K562 (cell line): ENCODE measurements at regions not wholly inside any gene's neighbourhood (a gene's known extent, or its start where the extent isn't known, plus 50 kb on each side); places are given as distances from the start of the nearest gene placed in this dataset.

Experiments used
- ATAC-seq: fragments of 200-7000 bp; cut with Tn5 transposase; 3 replicates; pipeline ENCODE4 v1.9.1; 2020; ENCODE audit warnings: moderate library complexity
- BruUV-seq: library from RNA; stranded (reverse); fragments of 400-500 nt; replicated peaks from 2 replicates; lab custom pipeline; 2021; lab: Mats Ljungman, UMichigan
- CTCF ChIA-PET: fragments of 300-600 bp; formaldehyde crosslinking; extraction: SDS; loops from one replicate; lab custom pipeline; 2021; ENCODE audit warnings: low intra/inter-chr PET ratio; lab: Yijun Ruan, JAX
- POLR2A ChIA-PET: fragments of 300-600, 350-650 bp; sonication (Branson Sonifier 250); formaldehyde crosslinking; extraction: SDS; loops from one replicate; lab custom pipeline; 2021; ENCODE audit warnings: antibody characterized with exemption, inconsistent platforms; lab: Yijun Ruan, JAX
- DNase-seq, 4 experiments: peaks; one replicate each; pipeline versions ENCODE4 v3.0.0 to v3.0.0-alpha.2; 2011 to 2018; ENCODE audit warnings: low spot score in 3 of 4, mixed read lengths in 3 of 4; ENCODE audit errors: extremely low read depth in 1 of 4
- FAIRE-seq: peaks from 2 replicates; lab custom pipeline; 2011; peaks lifted over from hg19 to GRCh38; lab: Jason Lieb, UNC
- H2AFZ ChIP-seq: 2 replicates; pipeline ENCODE4 v1.6.0; 2011; ENCODE audit warnings: low read depth, low read length, control low read depth, inconsistent platforms
- H3K27ac ChIP-seq: fragments of 200-600 bp; 3 replicates; pipeline ENCODE4 v1.8.0; 2011; ENCODE audit warnings: low read depth, mild to moderate bottlenecking, control low read depth, inconsistent platforms, low read length, moderate library complexity, mixed read lengths; ENCODE audit errors: extremely low read depth
- H3K27me3 ChIP-seq, 2 experiments: fragments of 300-600 bp in 1 of 2; 2 replicates in 1 of 2; 3 replicates in 1 of 2; pipeline versions ENCODE4 v1.6.0 to v1.8.0; 2011; ENCODE audit warnings: inconsistent platforms in 2 of 2, low read length in 2 of 2, mild to moderate bottlenecking in 1 of 2, mixed read lengths in 1 of 2, moderate library complexity in 1 of 2; ENCODE audit not compliant: control insufficient read depth in 2 of 2, insufficient read depth in 2 of 2
- H3K36me3 ChIP-seq: fragments of 300-600 bp; 3 replicates; pipeline ENCODE4 v1.8.0; 2011; ENCODE audit warnings: mild to moderate bottlenecking, low read length, inconsistent platforms; ENCODE audit not compliant: control insufficient read depth, insufficient read depth
- H3K4me1 ChIP-seq, 2 experiments: fragments of 200-600 bp in 1 of 2; replicated peaks in 1 of 2; 2 replicates in 1 of 2; 3 replicates in 1 of 2; pipeline versions ENCODE4 v1.5.1 to v1.8.0; 2011; ENCODE audit warnings: inconsistent platforms in 2 of 2, low read length in 2 of 2, mild to moderate bottlenecking in 1 of 2, mixed read lengths in 1 of 2, moderate library complexity in 1 of 2; ENCODE audit not compliant: control insufficient read depth in 2 of 2, insufficient read depth in 2 of 2
- H3K4me2 ChIP-seq: 2 replicates; pipeline ENCODE4 v1.6.1; 2011; ENCODE audit warnings: low read length, control low read depth, inconsistent platforms, mixed read lengths; ENCODE audit not compliant: insufficient read depth
- H3K4me3 ChIP-seq: fragments of 200-600 bp; sonication (generic), shearing (Covaris generic); 2 replicates; pipeline ENCODE4 v1.5.1; 2016; ENCODE audit warnings: control low read depth, inconsistent platforms
- H3K79me2 ChIP-seq: fragments of 200-600 bp; 3 replicates; pipeline ENCODE4 v1.8.0; 2011; ENCODE audit warnings: low read length, inconsistent platforms; ENCODE audit not compliant: control insufficient read depth, insufficient read depth
- H3K9ac ChIP-seq, 2 experiments: 2 replicates each; pipeline versions ENCODE4 v1.6.0 to v1.6.1; 2011; ENCODE audit warnings: low read depth in 2 of 2, low read length in 2 of 2, control low read depth in 1 of 2, inconsistent platforms in 1 of 2, mild to moderate bottlenecking in 1 of 2, mixed read lengths in 1 of 2; ENCODE audit not compliant: insufficient read depth in 1 of 2
- H3K9me1 ChIP-seq: one replicate; pipeline ENCODE4 v1.6.0; 2011; ENCODE audit warnings: inconsistent platforms, mild to moderate bottlenecking, low read length, moderate library complexity; ENCODE audit not compliant: control insufficient read depth, insufficient read depth
- H3K9me3 ChIP-seq: replicated peaks from 2 replicates; pipeline ENCODE4 v1.5.1; 2011; ENCODE audit warnings: low read depth, low read length, inconsistent platforms; ENCODE audit not compliant: control insufficient read depth, insufficient read depth
- H4K20me1 ChIP-seq: replicated peaks from 2 replicates; pipeline ENCODE4 v1.6.1; 2011; ENCODE audit warnings: low read length, inconsistent platforms, mixed read lengths; ENCODE audit not compliant: control insufficient read depth, insufficient read depth
- BACH1 ChIP-seq: fragments of 200-800 bp; sonication (Bioruptor generic); IDR thresholded peaks from 2 replicates; pipeline ENCODE4 v1.6.1; 2016; ENCODE audit warnings: missing genetic modification characterization, missing compliant biosample characterization
- KLF6 ChIP-seq: fragments of 250-450 bp; sonication (Bioruptor Pico); IDR thresholded peaks from 2 replicates; pipeline ENCODE4 v1.4.0; 2020; ENCODE audit warnings: mild to moderate bottlenecking, moderate library complexity, borderline replicate concordance
- RHOXF2B ChIP-seq: fragments of 250-450 bp; sonication (Bioruptor Pico); conservative IDR thresholded peaks from 2 replicates; pipeline ENCODE4 v1.5.1; 2021
- TFE3 ChIP-seq: fragments of 450-650 bp; formaldehyde crosslinking; IDR thresholded peaks from 2 replicates; pipeline ENCODE4 v1.4.0; 2020; ENCODE audit warnings: mild to moderate bottlenecking, mixed read lengths
- XRCC5 ChIP-seq: fragments of 200-400 bp; formaldehyde crosslinking; IDR thresholded peaks from 2 replicates; pipeline ENCODE4 v1.6.1; 2017; ENCODE audit warnings: low read depth, mild to moderate bottlenecking, low read length
- ZFX ChIP-seq: sonication (generic); formaldehyde crosslinking; IDR thresholded peaks from 2 replicates; pipeline ENCODE4 v1.8.0; 2022; ENCODE audit warnings: mild to moderate bottlenecking, missing genetic modification reagents, moderate library complexity
- ZNF274 ChIP-seq: IDR thresholded peaks from 2 replicates; pipeline ENCODE4 v1.6.1; 2011; ENCODE audit warnings: low read depth, mild to moderate bottlenecking, low read length, moderate library complexity, borderline replicate concordance
- WGBS: fragments of 100-300 bp; shearing (Covaris generic); methylation state at CpG from one replicate; pipeline ENCODE4 v1.1.6; 2016; ENCODE audit warnings: low coverage, mixed read lengths; ENCODE audit not compliant: insufficient coverage; ENCODE audit errors: missing lambda C conversion rate; 5-methylcytosine and 5-hydroxymethylcytosine counted together
- in situ Hi-C: fragments of 300-500 bp; cut with MboI; formaldehyde crosslinking; loops from 4 replicates; pipeline ENCODE4 v1.15.0; 2018; ENCODE audit warnings: inconsistent platforms, mixed read lengths
- intact Hi-C: fragments of 100-400 bp; cut with micrococcal nuclease; formaldehyde crosslinking; loops from 2 replicates; pipeline ENCODE4 v1.14.2; 2022

- CTCF ChIA-PET: no interaction called here
- 32% methylated on average over 3 of the region's 3 CpGs for WGBS
Measured at GRCh38 chr7:92939666-92940360, 103.4 kb upstream of the CDK6 start.

More at GRCh38 chr7:92939666-92940360, 103.4 kb upstream of the CDK6 start:
- Histone ChIP-seq H3K27ac (no peak overlapping the region), H3K4me1 (no peaks in the 10 kb centered on the region), H3K36me3 (no peaks in the 10 kb centered on the region), H3K27me3 (no peaks in the 10 kb centered on the region; a peak in 1 of 5 replicates), H3K4me3 (no peak overlapping the region), H3K9me1 (no peaks in the 10 kb centered on the region), H3K79me2 (no peaks in the 10 kb centered on the region), H4K20me1 (no peaks in the 10 kb centered on the region), H3K9me3 (no peaks in the 10 kb centered on the region), H3K9ac (no peak overlapping the region), H3K4me2 (no peak overlapping the region), H2AFZ (no peak overlapping the region)
- POLR2A ChIA-PET: interaction anchor here (0.7 to 1.0 kb wide), 2 partner anchors 14 to 16 kb away, joined by 3 read pairs; no protein-coding TSS in a partner anchor
- no TSS peak for BruUV-seq
- no peak for ATAC-seq
- no peak for DNase-seq
- TF ChIP-seq TFE3 (CRISPR knock-in tag) (peak; percentile 73), BACH1 (tag) (no peak), RHOXF2B (CRISPR knock-in tag) (no peak), ZNF274 (peak; percentile 82), XRCC5 (no peak), ZFX (no peak), KLF6 (no peak)
- FAIRE-seq: no peak
- intact Hi-C loops (no loop called here), in situ Hi-C loops (no loop called here)
